AG04450 (cell line): ENCODE measurements at regions not wholly inside any gene's neighbourhood (a gene's known extent, or its start where the extent isn't known, plus 50 kb on each side); places are given as distances from the start of the nearest gene placed in this dataset.

Source experiments
- CTCF ChIA-PET: fragments of 300-600, 350-600 bp; formaldehyde crosslinking; extraction: SDS; loops from one replicate; lab custom pipeline; 2022; ENCODE audit warnings: antibody characterized with exemption, inconsistent platforms; lab: Charles Lee
- POLR2A ChIA-PET: fragments of 350-600 bp; formaldehyde crosslinking; extraction: SDS; loops from one replicate; lab custom pipeline; 2021; ENCODE audit warnings: antibody characterized with exemption, inconsistent platforms; lab: Yijun Ruan, JAX
- DNase-seq: peaks from one replicate; pipeline ENCODE4 v3.0.0-alpha.2; 2011; ENCODE audit warnings: low read depth, low spot score
- H3K27ac ChIP-seq: one replicate; pipeline ENCODE4 v1.5.1; 2012; ENCODE audit warnings: low read depth, low read length, control low read depth
- H3K27me3 ChIP-seq: one replicate; pipeline ENCODE4 v1.6.0; 2012; ENCODE audit warnings: low read length; ENCODE audit not compliant: control insufficient read depth, insufficient read depth
- H3K4me3 ChIP-seq: 2 replicates; pipeline ENCODE4 v1.5.1; 2011; ENCODE audit warnings: mild to moderate bottlenecking, low read depth, low read length, control low read depth
- H3K9me3 ChIP-seq: 2 replicates; pipeline ENCODE4 v1.5.1; 2012; ENCODE audit warnings: low read length; ENCODE audit not compliant: control insufficient read depth, insufficient read depth
- CTCF ChIP-seq: IDR thresholded peaks from 2 replicates; pipeline ENCODE4 v1.5.1; 2011; ENCODE audit warnings: low read depth, low read length, control low read depth, inconsistent platforms

GRCh38 chr1:51048670-51049069 is 53.4 kb upstream of the C1orf185 start:
- Histone ChIP-seq H3K27me3 (peaks cover 2% of the 10 kb centered on the region), H3K4me3 (no peak overlapping the region), H3K27ac (no peak overlapping the region), H3K9me3 (no peaks in the 10 kb centered on the region)
- ChIA-PET CTCF (no interaction called here), POLR2A (no interaction called here)
- no peak for TF ChIP-seq CTCF
- DNase-seq = no peak
